Central memory CD8-positive, alpha-beta T cell (primary cell): ENCODE measurements at regions not wholly inside any gene's neighbourhood (a gene's known extent, or its start where the extent isn't known, plus 50 kb on each side); places are given as distances from the start of the nearest gene placed in this dataset.
"Not testable (repeated sequence)": the region's sequence is repeated elsewhere in the genome, so short reads cannot be mapped to it uniquely, and the experiment has no call there.

Source experiments
- ATAC-seq: fragments of 150-1000 bp; cut with Tn5 transposase; replicated peaks from 2 replicates; pipeline ENCODE4 v1.10.0; 2022; ENCODE audit warnings: mild to moderate bottlenecking, moderate FRiP score, moderate number of reproducible peaks; ENCODE audit not compliant: poor library complexity, severe bottlenecking; ENCODE audit errors: extremely low read depth
- DNase-seq, 2 donors: peaks; one replicate each; pipeline ENCODE4 v3.0.0; 2021; ENCODE audit warnings: low spot score in 2 of 2
- H3K27ac Mint-ChIP-seq: one replicate; pipeline ENCODE4 v1.8.0; 2022; ENCODE audit warnings: low read depth, mild to moderate bottlenecking, moderate library complexity, mixed read lengths
- H3K27me3 Mint-ChIP-seq: one replicate; pipeline ENCODE4 v1.8.0; 2022; ENCODE audit warnings: mixed read lengths
- H3K36me3 Mint-ChIP-seq: one replicate; pipeline ENCODE4 v1.8.0; 2022; ENCODE audit warnings: mild to moderate bottlenecking, moderate library complexity, mixed read lengths; ENCODE audit not compliant: insufficient read depth
- H3K4me1 Mint-ChIP-seq: one replicate; pipeline ENCODE4 v1.8.0; 2022; ENCODE audit warnings: mixed read lengths
- H3K4me3 Mint-ChIP-seq: one replicate; pipeline ENCODE4 v1.8.0; 2022; ENCODE audit warnings: mild to moderate bottlenecking, moderate library complexity, mixed read lengths
- H3K9me3 Mint-ChIP-seq: one replicate; pipeline ENCODE4 v1.8.0; 2022; ENCODE audit warnings: mixed read lengths

GRCh38 chr5:67747096-67747495, 468.5 kb upstream of the PIK3R1 start:
- Mint-ChIP-seq H3K27me3 (no peaks in the 10 kb centered on the region), H3K36me3 (no peaks in the 10 kb centered on the region), H3K4me1 (no peaks in the 10 kb centered on the region), H3K27ac (no peak overlapping the region), H3K4me3 (no peak overlapping the region), H3K9me3 (peaks cover 13% of the 10 kb centered on the region)
- ATAC-seq (no peak), DNase-seq (no peak)

- H3K27ac Mint-ChIP-seq, H3K27me3 Mint-ChIP-seq, DNase-seq, ATAC-seq, H3K4me1 Mint-ChIP-seq, H3K36me3 Mint-ChIP-seq, H3K4me3 Mint-ChIP-seq: not testable (repeated sequence)
- H3K9me3 Mint-ChIP-seq = peaks cover 13% of the 10 kb centered on the region
Observed at GRCh38 chr5:67746608-67747007, 468.9 kb upstream of the PIK3R1 start.

- Mint-ChIP-seq H3K36me3 (no peaks in the 10 kb centered on the region), H3K9me3 (peaks cover 13% of the 10 kb centered on the region), H3K4me3 (no peak overlapping the region), H3K27ac (no peak overlapping the region), H3K4me1 (no peaks in the 10 kb centered on the region), H3K27me3 (no peaks in the 10 kb centered on the region)
- DNase-seq = no peak
- no peak for ATAC-seq
Observed at GRCh38 chr5:67746103-67746502, 469.5 kb upstream of the PIK3R1 start.

GRCh38 chr5:67732921-67733320, 482.6 kb upstream of the PIK3R1 start:
- no peak for DNase-seq
- Mint-ChIP-seq H3K9me3 (no peaks in the 10 kb centered on the region), H3K4me1 (no peaks in the 10 kb centered on the region), H3K4me3 (no peak overlapping the region), H3K27me3 (peaks cover 42% of the 10 kb centered on the region), H3K27ac (no peak overlapping the region), H3K36me3 (no peaks in the 10 kb centered on the region)
- no peak for ATAC-seq

GRCh38 chr5:67732471-67732870, 483.1 kb upstream of the PIK3R1 start:
- Mint-ChIP-seq H3K4me3 (no peak overlapping the region), H3K27me3 (peaks cover 42% of the 10 kb centered on the region), H3K36me3 (no peaks in the 10 kb centered on the region), H3K4me1 (no peaks in the 10 kb centered on the region), H3K9me3 (no peaks in the 10 kb centered on the region), H3K27ac (no peak overlapping the region)
- ATAC-seq = no peak
- DNase-seq = no peak

GRCh38 chr5:67731886-67732285, 483.7 kb upstream of the PIK3R1 start:
- Mint-ChIP-seq H3K4me1 (no peaks in the 10 kb centered on the region), H3K27me3 (peaks cover 42% of the 10 kb centered on the region), H3K27ac (no peak overlapping the region), H3K36me3 (no peaks in the 10 kb centered on the region), H3K4me3 (no peak overlapping the region), H3K9me3 (no peaks in the 10 kb centered on the region)
- ATAC-seq = no peak
- no peak for DNase-seq

- Mint-ChIP-seq H3K4me3 (no peak overlapping the region), H3K9me3 (no peaks in the 10 kb centered on the region), H3K36me3 (no peaks in the 10 kb centered on the region), H3K4me1 (no peaks in the 10 kb centered on the region), H3K27ac (no peak overlapping the region), H3K27me3 (peaks cover 42% of the 10 kb centered on the region)
- ATAC-seq = no peak
- no peak for DNase-seq
Observed at GRCh38 chr5:67730917-67731474, 484.6 kb upstream of the PIK3R1 start.

- ATAC-seq (no peak), DNase-seq (no peak)
- Mint-ChIP-seq H3K4me1 (no peaks in the 10 kb centered on the region), H3K27ac (no peak overlapping the region), H3K9me3 (no peaks in the 10 kb centered on the region), H3K4me3 (no peak overlapping the region), H3K36me3 (no peaks in the 10 kb centered on the region), H3K27me3 (peaks cover 28% of the 10 kb centered on the region)
Observed at GRCh38 chr5:67728326-67728890, 487.1 kb upstream of the PIK3R1 start.

- no peak for ATAC-seq
- H3K4me3 Mint-ChIP-seq = no peak overlapping the region
Observed at GRCh38 chr5:67725604-67726003, 490.0 kb upstream of the PIK3R1 start.

GRCh38 chr5:67724412-67725135, 491.0 kb upstream of the PIK3R1 start:
- Mint-ChIP-seq H3K4me3 (no peak overlapping the region), H3K9me3 (no peaks in the 10 kb centered on the region), H3K27me3 (peaks cover 3% of the 10 kb centered on the region), H3K36me3 (no peaks in the 10 kb centered on the region), H3K4me1 (no peaks in the 10 kb centered on the region), H3K27ac (no peak overlapping the region)
- ATAC-seq (no peak), DNase-seq (no peak)

More at GRCh38 chr5:67725604-67726003, 490.0 kb upstream of the PIK3R1 start:
- Mint-ChIP-seq H3K9me3 (no peaks in the 10 kb centered on the region), H3K36me3 (no peaks in the 10 kb centered on the region), H3K27me3 (peaks cover 13% of the 10 kb centered on the region), H3K4me1 (no peaks in the 10 kb centered on the region), H3K27ac (no peak overlapping the region)
- no peak for DNase-seq

GRCh38 chr5:67723873-67724272, 491.7 kb upstream of the PIK3R1 start:
- H3K27ac Mint-ChIP-seq = no peak overlapping the region
- ATAC-seq (no peak), DNase-seq (no peak)
- H3K4me1 Mint-ChIP-seq = no peaks in the 10 kb centered on the region
- no peaks in the 10 kb centered on the region for H3K27me3 Mint-ChIP-seq
- no peaks in the 10 kb centered on the region for H3K9me3 Mint-ChIP-seq
- H3K36me3 Mint-ChIP-seq = no peaks in the 10 kb centered on the region
- H3K4me3 Mint-ChIP-seq = no peak overlapping the region

GRCh38 chr5:67722582-67722981, 493.0 kb upstream of the PIK3R1 start:
- not testable (repeated sequence) for H3K4me1 Mint-ChIP-seq, H3K27ac Mint-ChIP-seq, H3K27me3 Mint-ChIP-seq, H3K9me3 Mint-ChIP-seq, DNase-seq, H3K4me3 Mint-ChIP-seq, ATAC-seq, H3K36me3 Mint-ChIP-seq

GRCh38 chr5:67720162-67720772, 495.3 kb upstream of the PIK3R1 start:
- no peaks in the 10 kb centered on the region for H3K27me3 Mint-ChIP-seq
- H3K4me3 Mint-ChIP-seq = no peak overlapping the region
- H3K4me1 Mint-ChIP-seq = no peaks in the 10 kb centered on the region
- DNase-seq (no peak), ATAC-seq (no peak)
- H3K9me3 Mint-ChIP-seq = no peaks in the 10 kb centered on the region
- no peaks in the 10 kb centered on the region for H3K36me3 Mint-ChIP-seq
- peak overlapping the region; percentile 14 for H3K27ac Mint-ChIP-seq
